GM12878 (cell line): ENCODE measurements at regions not wholly inside any gene's neighbourhood (a gene's known extent, or its start where the extent isn't known, plus 50 kb on each side); places are given as distances from the start of the nearest gene placed in this dataset.

ENCODE experiments used
- BHLHE40 ChIP-seq, 2 experiments: fragments of 450-650 bp in 1 of 2; IDR thresholded peaks; 2 replicates each; pipeline ENCODE4 v1.6.1; 2011 to 2017; ENCODE audit warnings: low read depth in 2 of 2, borderline replicate concordance in 1 of 2, improper control_type of control experiment in 1 of 2, low read length in 1 of 2, mild to moderate bottlenecking in 1 of 2
- NR2C2 ChIP-seq: IDR thresholded peaks from 2 replicates; pipeline ENCODE4 v1.6.1; 2011; ENCODE audit warnings: borderline replicate concordance, low read depth; ENCODE audit not compliant: control insufficient read depth, insufficient read length
- PML ChIP-seq: IDR thresholded peaks from 2 replicates; pipeline ENCODE4 v1.6.1; 2012; ENCODE audit warnings: low read length, inconsistent platforms
- SIN3A ChIP-seq: IDR thresholded peaks from 2 replicates; pipeline ENCODE4 v1.6.1; 2012; ENCODE audit warnings: low read depth, low read length, improper control_type of control experiment
- SMC3 ChIP-seq: IDR thresholded peaks from 2 replicates; pipeline ENCODE4 v1.6.1; 2011; ENCODE audit warnings: low read length, improper control_type of control experiment, borderline replicate concordance
- SUZ12 ChIP-seq: fragments of 200-600 bp; sonication (generic); IDR thresholded peaks from one replicate; pipeline ENCODE4 v1.6.1; 2018; ENCODE audit warnings: antibody characterized with exemption, mild to moderate bottlenecking; ENCODE audit not compliant: unreplicated experiment
- TCF7 ChIP-seq: IDR thresholded peaks from 2 replicates; pipeline ENCODE4 v1.6.1; 2014; ENCODE audit warnings: antibody characterized with exemption, borderline replicate concordance
- ZNF207 ChIP-seq: fragments of 450-650 bp; IDR thresholded peaks from 2 replicates; pipeline ENCODE4 v1.6.1; 2014; ENCODE audit warnings: antibody characterized with exemption, mild to moderate bottlenecking, borderline replicate concordance
- ZNF384 ChIP-seq: IDR thresholded peaks from 2 replicates; pipeline ENCODE4 v1.6.1; 2012; ENCODE audit warnings: low read depth, mild to moderate bottlenecking, low read length, improper control_type of control experiment, borderline replicate concordance
- ZNF622 ChIP-seq: fragments of 450-650 bp; IDR thresholded peaks from 2 replicates; pipeline ENCODE4 v1.6.1; 2017; ENCODE audit warnings: mild to moderate bottlenecking, inconsistent platforms
- TF ChIP-seq, protein P1 (sequence below): IDR thresholded peaks from 2 replicates; pipeline ENCODE4 v1.6.1; 2012; ENCODE audit warnings: low read depth, low read length, improper control_type of control experiment
- TF ChIP-seq, protein P2 (sequence below): fragments of 450-650 bp; IDR thresholded peaks from 2 replicates; pipeline ENCODE4 v1.6.1; 2016; ENCODE audit warnings: mild to moderate bottlenecking
- TF ChIP-seq, protein P3 (sequence below): IDR thresholded peaks from 2 replicates; pipeline ENCODE4 v1.6.1; 2012; ENCODE audit warnings: low read depth, low read length, improper control_type of control experiment

DNA sequence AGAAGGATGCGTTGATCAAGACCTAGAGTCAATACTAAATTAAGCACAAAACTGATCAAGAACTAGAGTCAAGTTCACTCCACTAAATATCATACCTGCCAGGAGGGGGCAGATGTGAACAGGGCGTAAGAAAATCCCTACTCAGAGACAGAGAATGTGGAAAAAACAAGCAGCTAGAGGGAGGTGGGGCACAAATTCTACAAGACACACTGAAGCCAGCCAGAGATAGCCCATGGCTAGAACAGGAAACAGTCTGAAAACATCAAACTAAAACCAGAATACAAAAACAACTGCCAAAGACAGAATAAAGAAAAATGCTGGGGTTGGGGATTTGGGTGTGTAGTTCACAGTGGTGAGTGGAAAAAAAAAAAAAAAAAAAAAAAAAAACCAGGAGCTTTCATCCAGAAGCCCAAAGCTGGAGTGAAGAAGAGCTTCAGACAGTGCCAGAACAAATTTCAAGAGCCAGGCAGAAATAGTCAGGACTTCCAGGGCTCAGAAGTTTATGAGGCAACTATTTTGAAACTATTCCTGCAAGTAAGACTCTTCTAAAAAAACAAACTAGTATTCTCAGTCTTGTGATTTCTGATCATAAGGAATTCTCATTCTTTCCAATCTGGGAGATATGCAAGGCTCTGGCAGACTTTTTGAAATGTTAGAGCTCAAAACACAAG, 118.3 kb downstream of the CCDC71L start (continued):
- TF ChIP-seq, protein P1, sequence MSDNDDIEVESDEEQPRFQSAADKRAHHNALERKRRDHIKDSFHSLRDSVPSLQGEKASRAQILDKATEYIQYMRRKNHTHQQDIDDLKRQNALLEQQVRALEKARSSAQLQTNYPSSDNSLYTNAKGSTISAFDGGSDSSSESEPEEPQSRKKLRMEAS = no peak
- TF ChIP-seq, protein P2, sequence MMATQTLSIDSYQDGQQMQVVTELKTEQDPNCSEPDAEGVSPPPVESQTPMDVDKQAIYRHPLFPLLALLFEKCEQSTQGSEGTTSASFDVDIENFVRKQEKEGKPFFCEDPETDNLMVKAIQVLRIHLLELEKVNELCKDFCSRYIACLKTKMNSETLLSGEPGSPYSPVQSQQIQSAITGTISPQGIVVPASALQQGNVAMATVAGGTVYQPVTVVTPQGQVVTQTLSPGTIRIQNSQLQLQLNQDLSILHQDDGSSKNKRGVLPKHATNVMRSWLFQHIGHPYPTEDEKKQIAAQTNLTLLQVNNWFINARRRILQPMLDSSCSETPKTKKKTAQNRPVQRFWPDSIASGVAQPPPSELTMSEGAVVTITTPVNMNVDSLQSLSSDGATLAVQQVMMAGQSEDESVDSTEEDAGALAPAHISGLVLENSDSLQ = no peak
- TF ChIP-seq, protein P3, sequence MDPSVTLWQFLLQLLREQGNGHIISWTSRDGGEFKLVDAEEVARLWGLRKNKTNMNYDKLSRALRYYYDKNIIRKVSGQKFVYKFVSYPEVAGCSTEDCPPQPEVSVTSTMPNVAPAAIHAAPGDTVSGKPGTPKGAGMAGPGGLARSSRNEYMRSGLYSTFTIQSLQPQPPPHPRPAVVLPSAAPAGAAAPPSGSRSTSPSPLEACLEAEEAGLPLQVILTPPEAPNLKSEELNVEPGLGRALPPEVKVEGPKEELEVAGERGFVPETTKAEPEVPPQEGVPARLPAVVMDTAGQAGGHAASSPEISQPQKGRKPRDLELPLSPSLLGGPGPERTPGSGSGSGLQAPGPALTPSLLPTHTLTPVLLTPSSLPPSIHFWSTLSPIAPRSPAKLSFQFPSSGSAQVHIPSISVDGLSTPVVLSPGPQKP = no peak
- no peak for TF ChIP-seq TCF7
- no peak for TF ChIP-seq SUZ12
- TF ChIP-seq BHLHE40 (IDR thresholded peaks at IDR 0.05; ENCODE audit: borderline replicate concordance in 1 of 2, low read depth in 2 of 2, low read length in 1 of 2) = no peak
- peak; percentile 89 for TF ChIP-seq SMC3
- TF ChIP-seq ZNF622 = no peak
- peak; percentile 26; the same call in 1 of the 2 replicates for TF ChIP-seq ZNF207
- TF ChIP-seq SIN3A = no peak
- TF ChIP-seq PML = no peak
- TF ChIP-seq NR2C2 = no peak
- peak; percentile 66; the same call in 1 of the 2 replicates for TF ChIP-seq ZNF384
